HG03025 (cell line): ENCODE measurements at regions not wholly inside any gene's neighbourhood (a gene's known extent, or its start where the extent isn't known, plus 50 kb on each side); places are given as distances from the start of the nearest gene placed in this dataset.

Experiments used
- ATAC-seq: cut with Tn5 transposase; IDR thresholded peaks from one replicate; pipeline ENCODE4 v1.9.1; 2021; ENCODE audit warnings: mild to moderate bottlenecking, moderate library complexity; ENCODE audit not compliant: unreplicated experiment, low FRiP score

DNA sequence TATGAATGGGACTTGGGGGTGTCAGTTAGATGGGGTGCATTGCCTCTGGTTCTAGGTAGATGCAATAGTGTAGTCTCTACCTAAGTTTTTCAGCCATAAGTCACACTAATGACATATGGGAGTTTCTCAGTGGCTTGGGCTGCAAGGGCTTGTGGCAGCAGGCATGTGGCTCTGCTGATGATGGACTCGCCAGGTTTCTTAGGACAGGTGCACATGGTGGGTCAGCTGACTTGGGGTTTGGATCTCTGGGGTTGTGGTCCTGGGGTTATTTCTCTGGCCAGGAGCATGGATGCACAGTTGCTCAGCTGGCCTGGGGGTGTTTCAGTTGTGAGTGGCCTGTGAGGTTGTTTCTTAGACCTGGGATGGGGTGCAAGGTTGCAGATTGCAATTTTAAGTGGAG is 120.0 kb upstream of the DCBLD2 start:
- ATAC-seq = no peak

GRCh38 chr3:99016452-99016851 is 115.0 kb upstream of the DCBLD2 start:
- no peak for ATAC-seq

DNA sequence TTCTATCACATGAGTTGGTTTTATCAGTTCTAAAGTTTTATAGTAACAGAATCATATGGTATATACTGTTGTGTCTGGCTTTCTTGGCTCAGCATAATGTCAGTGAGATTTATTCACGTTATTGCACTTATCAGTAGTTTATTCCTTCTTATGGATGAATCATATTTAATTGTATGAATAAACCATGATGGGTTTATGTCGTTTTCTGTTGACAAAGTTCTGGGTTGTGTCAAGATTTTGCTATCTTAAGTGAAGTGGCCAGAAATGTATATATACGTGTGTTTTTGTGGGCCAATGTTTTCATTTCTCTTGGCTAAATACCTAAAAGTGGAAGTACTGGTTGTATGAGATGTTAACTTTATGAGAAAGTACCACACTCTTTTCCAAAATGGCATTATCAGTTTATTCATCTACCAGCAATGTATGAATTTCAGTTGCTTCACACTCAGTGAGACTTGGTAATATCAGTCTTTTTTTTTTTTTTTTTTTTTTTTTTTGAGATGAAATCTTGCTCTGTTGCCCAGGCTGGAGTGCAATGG is 112.4 kb upstream of the DCBLD2 start:
- no peak for ATAC-seq

GRCh38 chr3:99013077-99013476 is 111.6 kb upstream of the DCBLD2 start:
- ATAC-seq = no peak

DNA sequence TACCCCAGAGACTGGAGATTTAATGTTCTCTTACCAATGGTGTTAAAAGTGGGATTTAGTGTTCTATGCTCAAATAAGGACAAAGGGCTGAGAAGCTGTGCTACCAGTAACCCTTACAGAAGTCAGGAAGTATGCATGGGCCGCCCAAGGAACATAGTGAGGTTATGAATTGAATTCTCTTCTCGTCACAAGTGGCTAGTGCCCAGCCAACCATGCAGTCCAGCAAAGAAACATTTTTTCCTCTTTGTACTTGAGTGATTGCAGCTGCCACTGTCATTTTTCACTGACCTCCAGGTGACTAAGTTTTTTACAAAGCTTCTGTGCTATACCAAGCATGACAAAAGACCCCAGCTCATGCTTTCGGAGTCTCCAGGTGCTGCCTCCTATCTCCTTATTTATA is 110.6 kb upstream of the DCBLD2 start:
- ATAC-seq = peak; percentile 70

- no peak for ATAC-seq
These were observed 108.4 kb upstream of the DCBLD2 start for GRCh38 chr3:99009851-99010250.

DNA sequence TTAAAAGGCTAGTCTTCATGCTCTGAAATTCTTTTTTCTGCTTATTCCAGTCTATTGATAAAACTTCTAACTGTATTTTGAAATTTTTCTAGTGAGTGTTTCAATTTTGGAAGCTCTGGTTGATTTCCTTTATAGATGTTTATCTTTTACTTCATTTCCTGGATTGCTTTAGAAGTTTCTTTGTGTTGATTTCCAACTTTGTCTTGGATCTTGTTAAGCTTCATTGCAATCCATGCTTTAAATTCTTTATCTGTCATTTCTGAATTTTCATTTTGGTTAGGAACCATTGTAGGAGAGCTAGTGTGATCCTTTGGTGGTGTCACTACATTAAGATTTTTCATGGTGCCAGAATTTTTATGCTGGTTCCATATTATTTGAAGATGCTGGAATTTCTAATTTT is 105.2 kb upstream of the DCBLD2 start:
- no peak for ATAC-seq

- no peak for ATAC-seq
These were observed 98.2 kb upstream of the DCBLD2 start for GRCh38 chr3:98999675-99000074.

- ATAC-seq = no peak
These were observed 92.8 kb upstream of the DCBLD2 start for GRCh38 chr3:98994128-98994762.

DNA sequence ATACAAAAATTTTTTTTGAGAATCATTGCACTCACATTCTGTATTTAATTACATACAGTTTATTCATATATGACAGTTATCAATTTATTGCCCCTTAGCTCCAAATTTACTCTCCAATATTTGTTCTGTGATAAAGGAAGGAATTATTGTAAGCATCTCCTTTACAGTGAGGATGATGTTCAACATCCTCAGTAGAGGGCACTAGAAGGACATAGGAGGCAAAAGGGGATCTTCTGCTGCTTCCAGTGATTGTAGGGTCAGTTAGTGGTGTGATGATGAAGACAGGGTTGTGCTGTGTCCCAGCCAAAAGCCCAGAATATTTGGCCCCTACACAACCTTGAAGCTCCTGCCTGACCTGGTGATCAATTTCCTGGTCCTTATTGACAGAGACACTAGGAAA is 89.9 kb upstream of the DCBLD2 start:
- no peak for ATAC-seq

DNA sequence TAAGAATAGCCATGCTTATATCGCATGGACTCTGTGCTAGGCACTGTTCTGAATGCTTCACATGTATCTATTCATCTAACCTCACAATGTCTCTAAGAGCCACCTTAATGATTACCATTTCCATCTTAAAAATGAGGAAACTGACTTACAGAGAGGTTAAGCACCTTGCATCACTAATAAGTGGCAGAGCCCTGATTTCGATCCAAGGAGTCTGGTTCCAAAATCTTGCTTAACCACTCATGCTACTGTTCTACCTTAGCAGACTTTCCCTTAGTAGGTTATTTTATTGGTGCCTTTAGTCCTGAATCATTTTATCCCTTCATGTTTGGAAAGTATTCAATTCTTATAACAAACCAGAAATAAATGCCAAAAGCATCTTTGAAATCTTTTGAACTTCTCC is 89.2 kb upstream of the DCBLD2 start:
- no peak for ATAC-seq

- ATAC-seq = no peak
These were observed 84.6 kb upstream of the DCBLD2 start for GRCh38 chr3:98986073-98986472.

- no peak for ATAC-seq
These were observed 83.9 kb upstream of the DCBLD2 start for GRCh38 chr3:98985431-98985830.

DNA sequence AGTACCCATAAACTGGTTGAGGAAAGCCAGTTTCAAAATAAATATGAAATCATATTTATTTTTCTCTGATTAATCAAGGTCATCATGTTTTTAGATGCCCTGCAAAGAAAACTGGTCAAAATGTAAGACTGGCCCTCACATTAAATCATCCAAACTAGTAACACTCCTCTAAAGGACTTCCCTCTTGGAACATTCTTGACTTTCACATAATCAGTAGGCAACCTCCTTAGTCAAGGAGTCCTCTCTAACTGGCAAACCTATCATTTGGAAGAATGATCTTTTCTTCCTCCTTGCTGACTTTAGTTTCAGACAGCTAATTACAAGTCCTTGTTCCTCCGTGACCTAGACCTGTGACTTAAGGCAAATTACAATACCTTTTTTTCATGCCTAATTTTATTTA is 82.5 kb upstream of the DCBLD2 start:
- ATAC-seq = no peak

DNA sequence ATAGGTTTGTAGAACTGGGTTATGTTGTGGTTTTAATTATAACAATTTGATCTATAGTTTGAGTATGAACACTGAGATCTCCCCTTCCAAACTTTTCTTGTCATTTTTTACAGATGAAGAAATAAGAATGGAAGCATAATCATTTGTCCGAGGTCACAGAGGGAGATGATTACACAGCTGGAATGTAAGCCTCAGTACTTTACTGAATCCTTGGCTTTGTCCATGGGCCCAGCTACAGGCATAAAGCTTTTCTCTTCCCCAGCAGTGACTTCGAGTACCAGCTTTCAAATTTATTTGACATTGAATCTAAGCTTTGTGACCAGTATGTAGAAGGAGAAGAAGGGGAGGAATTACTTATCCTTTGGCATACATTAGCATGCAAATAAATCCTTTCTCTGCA is 80.9 kb upstream of the DCBLD2 start:
- ATAC-seq = no peak

GRCh38 chr3:98980915-98981596 is 79.6 kb upstream of the DCBLD2 start:
- peak; percentile 92 for ATAC-seq

DNA sequence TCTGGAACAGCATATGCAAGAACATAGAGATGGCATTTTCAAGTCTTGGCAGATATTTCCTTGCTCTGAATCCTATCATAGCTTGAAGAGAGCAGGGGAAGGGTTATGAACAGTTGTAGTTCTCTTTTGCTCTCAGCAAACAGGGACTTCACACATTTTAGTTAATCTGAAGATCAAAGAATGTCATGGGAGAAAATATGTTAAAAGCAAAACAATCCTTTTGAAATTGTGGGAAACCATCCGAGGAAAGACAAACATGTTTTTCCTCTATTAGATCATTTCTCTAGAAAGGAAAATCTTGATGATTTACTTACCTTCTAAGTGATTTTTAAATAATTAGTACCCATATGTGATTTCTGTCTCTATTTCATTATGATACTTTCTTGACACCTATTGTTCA is 77.8 kb upstream of the DCBLD2 start:
- ATAC-seq = no peak

DNA sequence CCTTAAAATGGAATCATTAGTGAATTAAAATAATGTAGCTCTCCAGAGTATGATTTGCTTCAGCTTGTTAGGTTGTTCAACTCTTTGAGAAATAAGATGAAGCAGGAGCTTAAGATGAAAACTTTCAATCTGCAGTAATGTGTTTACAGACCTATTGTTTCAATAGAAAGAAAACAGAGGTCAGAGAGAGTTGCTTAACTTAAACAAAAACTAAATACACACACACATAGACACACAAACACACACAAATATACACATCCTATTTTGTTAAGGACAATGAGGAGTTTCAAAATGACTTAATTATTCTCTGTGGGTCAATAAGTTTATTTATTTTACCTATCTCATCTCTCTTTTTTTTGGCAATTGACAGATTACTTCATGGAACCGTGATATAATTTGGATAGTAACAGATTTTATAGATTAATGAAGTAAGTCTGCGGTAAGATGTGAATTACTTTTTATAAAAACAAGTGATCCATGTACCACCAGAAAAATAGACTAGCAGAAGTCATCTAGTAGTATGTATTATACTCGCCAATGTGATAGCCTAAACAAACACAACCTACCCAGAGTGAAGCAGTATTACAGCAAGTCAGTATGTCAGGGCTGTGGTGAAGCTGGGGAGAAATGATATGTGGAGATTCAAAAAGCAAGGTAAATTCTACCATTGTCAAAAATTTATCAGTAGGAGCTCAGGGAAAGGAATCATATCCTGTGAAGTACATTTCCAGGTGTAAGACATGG is 76.7 kb upstream of the DCBLD2 start:
- ATAC-seq = no peak

GRCh38 chr3:98977520-98977919 is 76.0 kb upstream of the DCBLD2 start:
- no peak for ATAC-seq

DNA sequence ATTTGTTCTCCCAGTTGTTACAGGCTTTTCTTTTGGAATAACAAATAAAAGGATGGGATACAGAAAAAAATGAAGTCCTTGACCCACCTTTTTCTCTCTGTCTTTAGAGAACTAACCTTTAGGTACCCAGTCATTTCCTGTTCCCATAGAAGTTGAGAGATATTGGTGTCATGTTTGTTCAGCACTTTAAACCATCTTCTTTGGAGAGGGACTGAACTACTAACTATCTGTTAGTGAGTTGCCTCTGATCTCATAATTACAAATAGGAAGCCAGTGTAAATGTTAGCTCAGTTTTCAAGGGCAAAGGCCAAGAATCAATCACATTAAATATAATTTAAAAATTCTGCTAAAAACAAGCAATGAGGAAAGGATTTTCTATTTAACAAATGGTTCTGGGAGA is 72.9 kb upstream of the DCBLD2 start:
- ATAC-seq = no peak

DNA sequence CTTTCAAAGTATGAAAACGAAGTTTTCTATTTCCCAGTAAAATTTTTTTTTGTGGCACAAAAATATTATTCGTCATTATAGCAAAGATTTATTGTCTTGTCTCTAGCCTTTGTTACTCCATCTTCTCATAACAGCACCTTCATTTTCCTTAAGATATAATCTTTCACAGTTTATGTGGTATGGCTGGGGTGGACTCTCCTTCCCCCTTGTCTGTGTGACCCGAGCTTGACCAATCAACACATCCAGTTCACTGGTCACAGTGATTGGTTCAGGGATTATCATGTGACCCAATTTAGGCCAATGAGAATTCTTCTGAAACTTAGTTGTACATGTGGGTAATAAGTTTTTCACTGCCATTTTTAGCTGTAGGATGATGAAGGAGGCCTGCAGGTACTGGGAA is 71.2 kb upstream of the DCBLD2 start:
- no peak for ATAC-seq

- ATAC-seq = no peak
These were observed 70.7 kb upstream of the DCBLD2 start for GRCh38 chr3:98972155-98972554.
